ENCODE measurements at regions not wholly inside any gene's neighbourhood (a gene's known extent, or its start where the extent isn't known, plus 50 kb on each side); places are given as distances from the start of the nearest gene placed in this dataset.

GRCh38 chr14:24692382-24693352 is 58.7 kb upstream of the GZMB start:
- DNase-seq = no peak

- no peak for DNase-seq
Measured at GRCh38 chr14:24690492-24690891, 56.5 kb upstream of the GZMB start.

GRCh38 chr14:24688030-24688658 is 54.2 kb upstream of the GZMB start:
- no peak for DNase-seq
